ENCODE measurements at regions not wholly inside any gene's neighbourhood (a gene's known extent, or its start where the extent isn't known, plus 50 kb on each side); places are given as distances from the start of the nearest gene placed in this dataset.

DNA sequence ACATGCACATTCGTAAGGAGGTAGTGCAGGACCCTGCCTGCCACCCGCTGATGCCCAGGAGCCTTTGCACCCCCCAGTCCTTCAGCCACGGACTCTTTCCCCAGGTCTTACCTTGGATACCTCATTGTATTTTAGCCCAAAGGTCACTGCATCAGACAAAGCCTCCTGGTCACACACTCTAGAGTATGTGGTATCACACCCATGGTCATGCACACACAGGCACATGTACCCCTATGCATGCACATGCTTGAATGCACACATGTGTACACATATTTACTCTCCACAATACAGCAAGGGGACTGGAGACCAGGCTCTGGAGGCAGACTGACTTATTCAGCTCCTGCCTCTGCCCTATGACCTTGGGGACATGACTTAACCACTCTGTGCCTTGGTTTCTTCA is 357.5 kb downstream of the C16orf95 start (continued):
- no peak for TF ChIP-seq ZNF561 (tag by site-specific recombination; IDR thresholded peaks at IDR 0.05; ENCODE audit: borderline replicate concordance)
- TF ChIP-seq, protein P1, sequence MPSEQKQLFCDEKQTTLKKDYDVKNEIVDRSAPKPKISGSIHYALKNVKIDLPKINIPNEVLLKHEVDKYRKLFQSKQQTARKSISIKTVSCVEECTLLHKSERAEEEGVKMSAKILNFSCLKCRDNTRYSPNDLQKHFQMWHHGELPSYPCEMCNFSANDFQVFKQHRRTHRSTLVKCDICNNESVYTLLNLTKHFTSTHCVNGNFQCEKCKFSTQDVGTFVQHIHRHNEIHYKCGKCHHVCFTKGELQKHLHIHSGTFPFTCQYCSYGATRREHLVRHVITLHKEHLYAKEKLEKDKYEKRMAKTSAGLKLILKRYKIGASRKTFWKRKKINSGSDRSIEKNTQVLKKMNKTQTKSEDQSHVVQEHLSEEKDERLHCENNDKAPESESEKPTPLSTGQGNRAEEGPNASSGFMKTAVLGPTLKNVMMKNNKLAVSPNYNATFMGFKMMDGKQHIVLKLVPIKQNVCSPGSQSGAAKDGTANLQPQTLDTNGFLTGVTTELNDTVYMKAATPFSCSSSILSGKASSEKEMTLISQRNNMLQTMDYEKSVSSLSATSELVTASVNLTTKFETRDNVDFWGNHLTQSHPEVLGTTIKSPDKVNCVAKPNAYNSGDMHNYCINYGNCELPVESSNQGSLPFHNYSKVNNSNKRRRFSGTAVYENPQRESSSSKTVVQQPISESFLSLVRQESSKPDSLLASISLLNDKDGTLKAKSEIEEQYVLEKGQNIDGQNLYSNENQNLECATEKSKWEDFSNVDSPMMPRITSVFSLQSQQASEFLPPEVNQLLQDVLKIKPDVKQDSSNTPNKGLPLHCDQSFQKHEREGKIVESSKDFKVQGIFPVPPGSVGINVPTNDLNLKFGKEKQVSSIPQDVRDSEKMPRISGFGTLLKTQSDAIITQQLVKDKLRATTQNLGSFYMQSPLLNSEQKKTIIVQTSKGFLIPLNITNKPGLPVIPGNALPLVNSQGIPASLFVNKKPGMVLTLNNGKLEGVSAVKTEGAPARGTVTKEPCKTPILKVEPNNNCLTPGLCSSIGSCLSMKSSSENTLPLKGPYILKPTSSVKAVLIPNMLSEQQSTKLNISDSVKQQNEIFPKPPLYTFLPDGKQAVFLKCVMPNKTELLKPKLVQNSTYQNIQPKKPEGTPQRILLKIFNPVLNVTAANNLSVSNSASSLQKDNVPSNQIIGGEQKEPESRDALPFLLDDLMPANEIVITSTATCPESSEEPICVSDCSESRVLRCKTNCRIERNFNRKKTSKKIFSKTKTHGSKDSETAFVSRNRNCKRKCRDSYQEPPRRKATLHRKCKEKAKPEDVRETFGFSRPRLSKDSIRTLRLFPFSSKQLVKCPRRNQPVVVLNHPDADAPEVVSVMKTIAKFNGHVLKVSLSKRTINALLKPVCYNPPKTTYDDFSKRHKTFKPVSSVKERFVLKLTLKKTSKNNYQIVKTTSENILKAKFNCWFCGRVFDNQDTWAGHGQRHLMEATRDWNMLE (tag by site-specific recombination; conservative IDR thresholded peaks at IDR 0.05; ENCODE audit: low read depth) = no peak

DNA sequence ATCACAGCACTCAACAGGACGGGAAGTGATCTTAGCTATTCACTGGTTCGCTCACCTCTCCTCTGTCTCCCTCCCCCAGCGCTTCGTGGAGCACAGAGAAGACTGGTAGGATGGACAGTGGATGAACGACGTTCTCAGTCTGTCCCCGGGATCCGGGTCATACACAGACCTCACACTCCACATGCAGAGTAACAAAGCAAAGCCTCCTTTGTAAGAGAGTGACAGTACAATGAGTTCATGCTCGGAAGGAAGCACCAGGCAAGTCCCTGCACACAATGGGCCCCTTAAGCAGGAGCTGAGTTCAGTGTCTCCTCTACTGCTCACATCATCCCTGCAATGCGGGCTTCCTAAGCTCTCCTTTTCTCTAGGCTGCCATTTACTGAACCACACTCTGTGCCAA is 356.9 kb downstream of the C16orf95 start:
- Histone ChIP-seq H3K36me3 (ENCODE audit: control insufficient read depth in 2 of 2, insufficient read depth in 1 of 2, low read length in 2 of 2) (no peaks in the 10 kb centered on the region), H3K4me1 (ENCODE audit: control insufficient read depth, insufficient read depth, low read length) (no peaks in the 10 kb centered on the region), H3K9me3 (ENCODE audit: control insufficient read depth, insufficient read depth, low read depth, low read length) (no peaks in the 10 kb centered on the region), H3K4me3 (ENCODE audit: low read depth, low read length) (no peak overlapping the region), H3K27ac (ENCODE audit: extremely low read depth, low read depth, low read length) (no peak overlapping the region)
- CTCF ChIA-PET = no interaction called here
- TF ChIP-seq ZNF202 (tag by site-specific recombination; IDR thresholded peaks at IDR 0.05; ENCODE audit: borderline replicate concordance) = no peak
- TF ChIP-seq REPIN1 (tag by site-specific recombination; IDR thresholded peaks at IDR 0.05; ENCODE audit: low read depth) = no peak
- TF ChIP-seq GLIS2 (tag by site-specific recombination; IDR thresholded peaks at IDR 0.05) = no peak
- no peak for TF ChIP-seq ZNF302 (tag by site-specific recombination; IDR thresholded peaks at IDR 0.05; ENCODE audit: low read depth)
- no peak for TF ChIP-seq ZNF19 (tag by site-specific recombination; IDR thresholded peaks at IDR 0.05; ENCODE audit: low read depth)
- TF ChIP-seq, protein P2, sequence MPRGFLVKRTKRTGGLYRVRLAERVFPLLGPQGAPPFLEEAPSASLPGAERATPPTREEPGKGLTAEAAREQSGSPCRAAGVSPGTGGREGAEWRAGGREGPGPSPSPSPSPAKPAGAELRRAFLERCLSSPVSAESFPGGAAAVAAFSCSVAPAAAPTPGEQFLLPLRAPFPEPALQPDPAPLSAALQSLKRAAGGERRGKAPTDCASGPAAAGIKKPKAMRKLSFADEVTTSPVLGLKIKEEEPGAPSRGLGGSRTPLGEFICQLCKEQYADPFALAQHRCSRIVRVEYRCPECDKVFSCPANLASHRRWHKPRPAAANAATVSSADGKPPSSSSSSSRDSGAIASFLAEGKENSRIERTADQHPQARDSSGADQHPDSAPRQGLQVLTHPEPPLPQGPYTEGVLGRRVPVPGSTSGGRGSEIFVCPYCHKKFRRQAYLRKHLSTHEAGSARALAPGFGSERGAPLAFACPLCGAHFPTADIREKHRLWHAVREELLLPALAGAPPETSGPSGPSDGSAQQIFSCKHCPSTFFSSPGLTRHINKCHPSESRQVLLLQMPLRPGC (tag by site-specific recombination; IDR thresholded peaks at IDR 0.05) = no peak
- TF ChIP-seq, protein P3, sequence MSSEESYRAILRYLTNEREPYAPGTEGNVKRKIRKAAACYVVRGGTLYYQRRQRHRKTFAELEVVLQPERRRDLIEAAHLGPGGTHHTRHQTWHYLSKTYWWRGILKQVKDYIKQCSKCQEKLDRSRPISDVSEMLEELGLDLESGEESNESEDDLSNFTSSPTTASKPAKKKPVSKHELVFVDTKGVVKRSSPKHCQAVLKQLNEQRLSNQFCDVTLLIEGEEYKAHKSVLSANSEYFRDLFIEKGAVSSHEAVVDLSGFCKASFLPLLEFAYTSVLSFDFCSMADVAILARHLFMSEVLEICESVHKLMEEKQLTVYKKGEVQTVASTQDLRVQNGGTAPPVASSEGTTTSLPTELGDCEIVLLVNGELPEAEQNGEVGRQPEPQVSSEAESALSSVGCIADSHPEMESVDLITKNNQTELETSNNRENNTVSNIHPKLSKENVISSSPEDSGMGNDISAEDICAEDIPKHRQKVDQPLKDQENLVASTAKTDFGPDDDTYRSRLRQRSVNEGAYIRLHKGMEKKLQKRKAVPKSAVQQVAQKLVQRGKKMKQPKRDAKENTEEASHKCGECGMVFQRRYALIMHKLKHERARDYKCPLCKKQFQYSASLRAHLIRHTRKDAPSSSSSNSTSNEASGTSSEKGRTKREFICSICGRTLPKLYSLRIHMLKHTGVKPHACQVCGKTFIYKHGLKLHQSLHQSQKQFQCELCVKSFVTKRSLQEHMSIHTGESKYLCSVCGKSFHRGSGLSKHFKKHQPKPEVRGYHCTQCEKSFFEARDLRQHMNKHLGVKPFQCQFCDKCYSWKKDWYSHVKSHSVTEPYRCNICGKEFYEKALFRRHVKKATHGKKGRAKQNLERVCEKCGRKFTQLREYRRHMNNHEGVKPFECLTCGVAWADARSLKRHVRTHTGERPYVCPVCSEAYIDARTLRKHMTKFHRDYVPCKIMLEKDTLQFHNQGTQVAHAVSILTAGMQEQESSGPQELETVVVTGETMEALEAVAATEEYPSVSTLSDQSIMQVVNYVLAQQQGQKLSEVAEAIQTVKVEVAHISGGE (tag by site-specific recombination; conservative IDR thresholded peaks at IDR 0.05; ENCODE audit: low read depth) = no peak
- TF ChIP-seq ZNF677 (tag by site-specific recombination; IDR thresholded peaks at IDR 0.05) = no peak
- no peak for TF ChIP-seq YY2 (tag by site-specific recombination; IDR thresholded peaks at IDR 0.05)
- no peak for TF ChIP-seq ZNF354C (tag by site-specific recombination; IDR thresholded peaks at IDR 0.05; ENCODE audit: borderline replicate concordance, low read depth)
- TF ChIP-seq, protein P4, sequence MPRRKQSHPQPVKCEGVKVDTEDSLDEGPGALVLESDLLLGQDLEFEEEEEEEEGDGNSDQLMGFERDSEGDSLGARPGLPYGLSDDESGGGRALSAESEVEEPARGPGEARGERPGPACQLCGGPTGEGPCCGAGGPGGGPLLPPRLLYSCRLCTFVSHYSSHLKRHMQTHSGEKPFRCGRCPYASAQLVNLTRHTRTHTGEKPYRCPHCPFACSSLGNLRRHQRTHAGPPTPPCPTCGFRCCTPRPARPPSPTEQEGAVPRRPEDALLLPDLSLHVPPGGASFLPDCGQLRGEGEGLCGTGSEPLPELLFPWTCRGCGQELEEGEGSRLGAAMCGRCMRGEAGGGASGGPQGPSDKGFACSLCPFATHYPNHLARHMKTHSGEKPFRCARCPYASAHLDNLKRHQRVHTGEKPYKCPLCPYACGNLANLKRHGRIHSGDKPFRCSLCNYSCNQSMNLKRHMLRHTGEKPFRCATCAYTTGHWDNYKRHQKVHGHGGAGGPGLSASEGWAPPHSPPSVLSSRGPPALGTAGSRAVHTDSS (tag by site-specific recombination; IDR thresholded peaks at IDR 0.05) = no peak
- POLR2A ChIA-PET = no interaction called here
